Activated naive CD4-positive, alpha-beta T cell (primary cell): ENCODE measurements at regions not wholly inside any gene's neighbourhood (a gene's known extent, or its start where the extent isn't known, plus 50 kb on each side); places are given as distances from the start of the nearest gene placed in this dataset.
"Not testable (repeated sequence)": the region's sequence is repeated elsewhere in the genome, so short reads cannot be mapped to it uniquely, and the experiment has no call there.

ENCODE experiments used
- DNase-seq, 4 experiments: peaks; one replicate each; lab custom pipeline; 2025; lab: John Stamatoyannopoulos, UW

DNA sequence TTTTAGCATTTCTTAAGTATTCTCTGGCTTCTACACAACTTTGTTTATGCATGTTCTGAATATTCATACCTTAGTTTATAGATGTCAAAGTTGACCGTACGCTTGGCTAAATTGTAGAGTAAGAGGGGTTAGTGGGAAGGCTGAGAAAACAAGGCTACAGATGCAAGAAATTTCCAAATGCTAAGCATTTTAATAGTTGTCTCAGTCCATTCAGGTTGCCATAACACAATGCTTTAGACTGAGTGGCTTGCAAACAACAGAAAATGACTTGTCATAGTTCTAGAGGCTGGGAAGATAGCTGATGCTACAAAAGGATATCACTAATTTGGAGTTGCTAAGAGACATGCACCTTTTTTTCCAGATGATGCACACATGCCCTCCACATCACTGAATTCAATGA, 53.0 kb upstream of the C1QTNF3 start:
- DNase-seq = not testable (repeated sequence)

GRCh38 chr5:34099891-34100290, 56.9 kb upstream of the C1QTNF3 start:
- DNase-seq = not testable (repeated sequence)

- DNase-seq = not testable (repeated sequence)
Measured at GRCh38 chr5:34101567-34101966, 58.6 kb upstream of the C1QTNF3 start.

DNA sequence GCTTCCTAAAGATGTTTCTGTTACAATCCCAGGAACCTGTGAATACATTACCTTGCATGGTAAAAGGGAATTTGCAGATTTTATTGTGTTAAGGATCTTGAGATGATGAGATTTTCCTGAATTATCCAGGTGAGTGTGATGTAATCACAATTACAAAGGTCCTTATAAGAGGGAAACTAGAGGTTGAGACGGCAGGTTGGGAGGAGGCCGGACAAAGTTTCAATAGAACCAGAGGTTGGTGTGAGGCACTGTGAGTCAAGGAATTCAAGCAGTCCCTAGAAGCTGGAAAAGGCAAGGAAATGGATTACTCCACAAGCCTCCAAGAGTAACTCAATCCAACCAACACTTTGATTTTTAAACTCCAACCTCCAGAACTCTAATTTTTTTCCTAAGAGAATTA, 65.9 kb upstream of the C1QTNF3 start:
- DNase-seq = not testable (repeated sequence)

DNA sequence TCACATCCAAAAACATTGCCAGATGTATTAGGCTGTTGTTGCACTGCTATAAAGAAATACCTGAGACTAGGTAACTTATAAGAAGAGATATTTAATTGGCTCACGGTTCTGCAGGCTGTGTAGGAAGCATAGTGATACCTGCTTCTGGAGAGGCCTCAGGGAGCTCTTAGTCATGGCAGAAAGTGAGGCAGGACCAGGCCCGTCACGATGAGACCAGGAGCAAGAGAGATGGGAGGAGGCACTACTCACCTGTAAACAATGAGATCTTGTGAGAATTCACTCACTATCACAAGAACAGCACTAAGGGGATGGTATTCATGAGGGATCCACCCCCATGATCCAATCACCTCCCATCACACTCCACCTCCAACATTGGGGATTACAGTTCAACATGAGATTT, 81.3 kb upstream of the C1QTNF3 start:
- DNase-seq = not testable (repeated sequence)

DNA sequence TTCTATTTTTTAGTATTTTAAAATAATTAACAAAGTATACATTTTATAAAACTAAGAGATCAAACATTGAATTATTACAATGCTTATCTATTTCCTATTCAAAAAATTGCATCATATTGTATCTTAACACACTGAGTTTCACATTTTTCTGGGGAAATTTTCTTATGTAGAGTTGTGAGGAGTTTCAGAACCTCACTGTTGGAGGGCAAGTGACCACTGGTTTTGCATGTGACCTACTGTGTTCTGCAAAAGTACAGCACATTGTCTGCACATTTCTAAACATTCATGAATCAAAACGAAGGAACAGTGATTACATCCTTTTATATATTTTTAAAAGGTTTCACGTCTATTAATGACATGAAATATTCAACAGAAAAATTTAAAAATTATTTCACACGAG, 82.3 kb upstream of the C1QTNF3 start:
- not testable (repeated sequence) for DNase-seq

- not testable (repeated sequence) for DNase-seq
Measured at GRCh38 chr5:34126741-34127140, 83.7 kb upstream of the C1QTNF3 start.

- not testable (repeated sequence) for DNase-seq
Measured at GRCh38 chr5:34127818-34128217, 84.8 kb upstream of the C1QTNF3 start.

- not testable (repeated sequence) for DNase-seq
Measured at GRCh38 chr5:34128890-34129289, 85.9 kb upstream of the C1QTNF3 start.

DNA sequence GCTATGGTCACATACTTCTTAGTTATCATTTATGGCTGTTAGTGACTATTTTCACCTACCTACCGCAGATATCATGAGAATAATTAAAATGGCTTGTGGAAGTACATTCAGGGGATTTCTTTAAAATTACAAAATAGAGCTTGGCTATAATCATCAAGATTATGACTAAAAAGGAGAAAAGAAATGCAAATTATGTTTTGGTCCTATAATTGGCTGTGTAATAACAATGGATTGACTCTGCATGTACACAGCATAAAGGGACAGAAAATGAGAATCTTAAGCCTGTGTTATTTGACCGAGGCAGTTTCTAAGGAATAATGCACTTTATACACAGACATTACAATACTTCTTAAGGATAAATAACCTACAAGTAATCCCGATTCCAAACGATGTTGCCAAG, 112.0 kb upstream of the C1QTNF3 start:
- not testable (repeated sequence) for DNase-seq

DNA sequence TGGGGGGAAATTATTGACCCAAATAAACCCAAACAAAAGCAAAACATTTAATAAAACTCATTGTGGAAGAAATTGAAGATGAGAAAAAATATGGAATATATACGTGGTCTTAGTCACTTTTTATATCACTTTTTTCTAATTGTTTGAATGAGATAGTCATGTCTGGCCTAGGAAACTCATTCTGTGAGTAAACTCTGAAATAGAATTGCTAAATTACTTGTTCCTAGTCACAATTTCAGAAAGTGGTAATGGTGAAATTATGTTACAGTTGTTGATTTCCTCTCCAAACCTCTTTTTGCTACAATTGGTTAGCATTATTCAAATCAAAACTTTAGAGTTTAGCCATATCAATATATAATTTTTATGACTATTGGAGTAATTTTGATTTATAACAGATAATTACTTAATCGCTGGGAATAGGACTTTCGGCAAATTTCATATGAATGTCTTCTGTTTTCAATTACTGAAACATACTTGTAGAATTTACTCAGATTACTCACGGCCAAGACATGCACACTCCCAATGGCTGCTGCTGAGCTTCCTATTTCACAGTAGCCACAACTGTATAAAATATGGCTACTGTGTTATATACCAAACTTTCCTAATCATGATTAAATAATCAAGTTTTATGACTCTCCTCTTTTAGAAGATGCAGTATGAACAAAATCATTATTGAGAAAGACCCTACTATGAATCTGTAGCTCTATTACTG, 113.8 kb upstream of the C1QTNF3 start:
- not testable (repeated sequence) for DNase-seq

DNA sequence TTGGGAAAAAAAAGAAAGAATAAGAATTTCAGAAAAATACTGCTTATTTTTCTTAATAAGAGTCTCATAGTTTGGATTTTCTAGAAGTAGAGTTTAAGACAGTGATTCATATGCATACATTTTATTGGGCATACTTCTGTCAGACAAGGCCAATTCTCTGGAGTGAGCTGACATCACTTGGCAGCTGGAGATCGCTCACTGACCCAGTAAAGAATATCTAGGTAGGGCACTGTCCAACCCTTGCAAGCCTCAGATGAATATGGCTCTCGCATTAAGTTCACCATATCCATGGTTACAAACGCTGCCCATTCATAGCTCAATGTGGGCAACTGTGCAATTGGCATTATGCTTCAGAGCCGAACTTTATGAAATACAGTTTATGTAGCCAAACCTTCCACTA, 117.9 kb upstream of the C1QTNF3 start:
- DNase-seq = not testable (repeated sequence)

DNA sequence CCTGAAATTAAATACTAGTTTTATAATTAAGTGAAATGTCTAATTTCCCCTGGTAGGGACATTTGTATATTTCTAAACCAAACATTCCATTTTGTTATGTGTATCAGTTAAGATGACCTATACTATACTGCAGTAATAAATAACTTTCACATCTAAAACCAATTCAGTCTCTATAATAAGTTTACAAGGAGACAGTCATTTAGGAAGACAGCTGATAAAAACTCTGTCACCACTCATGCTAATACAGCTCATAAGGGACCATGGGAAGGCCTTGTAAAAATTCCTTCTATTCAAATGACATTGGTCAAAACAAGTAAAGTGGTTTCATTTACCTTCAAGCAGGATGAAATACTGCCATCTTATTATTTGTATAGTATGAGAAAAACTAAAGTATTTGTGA, 128.4 kb upstream of the C1QTNF3 start:
- DNase-seq = not testable (repeated sequence)

DNA sequence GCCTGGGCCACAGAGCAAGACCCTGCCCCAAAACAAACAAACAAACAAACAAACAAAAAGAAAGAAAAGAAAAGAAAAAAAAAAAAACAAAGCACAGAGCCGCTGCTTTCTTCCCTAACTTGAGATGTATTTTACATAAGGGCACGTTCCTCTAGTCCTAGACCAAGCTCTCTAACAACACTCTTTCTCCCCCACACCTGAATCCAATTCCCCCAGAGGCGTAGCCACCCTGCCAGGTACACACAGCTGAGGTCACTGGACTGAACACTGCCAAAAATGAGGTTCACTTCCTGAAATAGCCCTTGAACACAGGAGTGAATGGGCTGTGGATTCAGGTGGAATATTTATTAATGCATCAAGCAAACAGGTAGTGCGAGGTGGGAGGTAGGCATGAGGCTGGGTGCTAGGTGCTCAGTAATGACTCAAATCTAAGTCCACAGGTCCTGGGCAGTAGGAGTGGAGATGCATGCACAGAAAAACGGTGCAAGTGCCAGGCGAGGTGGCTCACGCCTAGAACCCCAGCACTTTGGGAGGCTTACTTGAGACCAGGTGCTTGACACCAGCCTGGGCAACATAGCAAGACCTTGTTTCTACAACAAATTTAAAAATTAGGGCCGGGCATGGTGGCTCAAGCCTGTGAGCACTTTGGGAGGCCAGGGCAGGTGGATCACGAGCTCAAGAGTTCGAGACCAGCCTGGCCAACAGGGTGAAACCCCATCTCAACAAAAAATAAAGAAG, 136.6 kb upstream of the C1QTNF3 start:
- not testable (repeated sequence) for DNase-seq

- not testable (repeated sequence) for DNase-seq
Measured at GRCh38 chr5:34180225-34180624, 137.2 kb upstream of the C1QTNF3 start.

DNA sequence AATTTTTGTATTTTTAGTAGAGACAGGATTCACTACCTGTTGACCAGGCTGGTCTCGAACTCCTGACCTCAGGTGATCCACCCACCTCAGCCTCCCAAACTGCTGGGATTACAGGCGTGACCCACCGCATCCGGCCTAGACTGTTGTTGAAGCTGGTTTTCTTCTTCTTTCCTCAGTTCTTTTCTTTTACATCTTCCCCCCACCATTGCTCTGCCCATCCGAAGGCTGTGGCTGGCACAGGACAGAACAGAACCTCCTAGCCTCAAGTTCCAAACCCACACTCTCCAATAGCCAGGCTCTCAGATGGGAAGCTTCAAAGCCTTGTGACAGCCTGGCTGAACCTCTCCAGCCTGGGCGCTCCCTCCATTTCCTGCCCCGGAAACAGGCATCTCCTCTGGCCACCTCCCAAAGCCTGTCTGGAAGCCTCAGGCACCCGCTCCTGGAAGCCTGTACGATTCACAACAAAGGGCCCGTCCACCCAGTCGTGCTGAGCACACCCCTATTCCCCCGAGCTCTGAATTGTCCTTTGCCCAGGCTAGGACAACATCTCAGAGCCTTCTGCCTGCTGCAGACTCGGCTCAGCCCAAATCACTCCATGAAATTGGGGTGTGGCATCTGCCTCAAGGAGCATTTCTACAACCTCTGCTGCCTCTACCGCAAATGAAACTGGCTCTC, 138.1 kb upstream of the C1QTNF3 start:
- not testable (repeated sequence) for DNase-seq

GRCh38 chr5:34185005-34185404, 142.0 kb upstream of the C1QTNF3 start:
- DNase-seq = not testable (repeated sequence)

- DNase-seq = not testable (repeated sequence)
Measured at GRCh38 chr5:34185572-34185971, 142.6 kb upstream of the C1QTNF3 start.

DNA sequence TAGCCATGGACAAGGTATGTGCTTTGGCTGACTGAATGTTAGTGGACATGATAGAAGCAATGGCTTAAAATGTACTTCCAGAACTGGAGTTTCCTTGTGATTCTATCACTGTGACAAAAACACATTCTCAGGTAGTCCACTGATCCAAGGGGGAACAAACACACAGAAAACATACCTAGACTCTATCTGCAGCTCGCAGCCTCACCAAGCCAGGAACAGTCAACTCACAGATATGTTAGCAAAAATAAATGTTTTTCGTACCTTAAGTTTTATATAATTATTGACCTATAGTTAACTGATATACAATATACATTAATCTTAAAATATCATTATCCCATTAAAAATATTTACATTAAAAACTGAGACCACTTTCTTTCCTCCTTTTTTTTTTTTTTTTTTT, 143.1 kb upstream of the C1QTNF3 start:
- not testable (repeated sequence) for DNase-seq

DNA sequence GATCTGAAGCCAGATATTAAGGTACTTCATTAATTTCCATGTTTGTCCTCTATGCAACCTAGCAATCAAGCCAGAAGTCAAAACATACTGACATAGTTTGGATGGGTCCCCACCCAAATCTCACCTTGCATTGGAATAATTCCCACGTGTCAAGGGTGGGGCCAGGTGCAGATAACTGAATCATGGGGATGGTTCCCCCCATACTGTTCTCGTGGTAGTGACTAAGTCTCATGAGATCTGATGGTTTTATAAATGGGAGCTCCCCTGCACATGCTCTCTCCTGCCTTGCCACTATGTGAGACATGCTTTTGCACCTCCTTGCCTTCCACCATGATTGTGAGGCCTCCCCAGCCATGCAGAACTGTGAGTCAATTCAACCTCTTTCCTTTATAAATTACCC, 143.9 kb upstream of the C1QTNF3 start:
- DNase-seq = not testable (repeated sequence)

GRCh38 chr5:34187441-34187840, 144.4 kb upstream of the C1QTNF3 start:
- not testable (repeated sequence) for DNase-seq

- DNase-seq = not testable (repeated sequence)
Measured at GRCh38 chr5:34188001-34188822, 145.2 kb upstream of the C1QTNF3 start.
